ENCODE measurements at regions not wholly inside any gene's neighbourhood (a gene's known extent, or its start where the extent isn't known, plus 50 kb on each side); places are given as distances from the start of the nearest gene placed in this dataset.
A peak's percentile ranks its signal among the peaks of the same experiment; 100 is the strongest.

- Histone ChIP-seq H3K9me3 (no peaks in the 10 kb centered on the region), H3K4me3 (no peak overlapping the region), H3K36me3 (no peaks in the 10 kb centered on the region), H3K27ac (no peak overlapping the region), H3K4me1 (ENCODE audit: control insufficient read depth in 1 of 2, low read depth in 2 of 2) (no peaks in the 10 kb centered on the region), H3K27me3 (replicated peaks; ENCODE audit: insufficient read depth) (no peaks in the 10 kb centered on the region)
- TF ChIP-seq, protein P1, sequence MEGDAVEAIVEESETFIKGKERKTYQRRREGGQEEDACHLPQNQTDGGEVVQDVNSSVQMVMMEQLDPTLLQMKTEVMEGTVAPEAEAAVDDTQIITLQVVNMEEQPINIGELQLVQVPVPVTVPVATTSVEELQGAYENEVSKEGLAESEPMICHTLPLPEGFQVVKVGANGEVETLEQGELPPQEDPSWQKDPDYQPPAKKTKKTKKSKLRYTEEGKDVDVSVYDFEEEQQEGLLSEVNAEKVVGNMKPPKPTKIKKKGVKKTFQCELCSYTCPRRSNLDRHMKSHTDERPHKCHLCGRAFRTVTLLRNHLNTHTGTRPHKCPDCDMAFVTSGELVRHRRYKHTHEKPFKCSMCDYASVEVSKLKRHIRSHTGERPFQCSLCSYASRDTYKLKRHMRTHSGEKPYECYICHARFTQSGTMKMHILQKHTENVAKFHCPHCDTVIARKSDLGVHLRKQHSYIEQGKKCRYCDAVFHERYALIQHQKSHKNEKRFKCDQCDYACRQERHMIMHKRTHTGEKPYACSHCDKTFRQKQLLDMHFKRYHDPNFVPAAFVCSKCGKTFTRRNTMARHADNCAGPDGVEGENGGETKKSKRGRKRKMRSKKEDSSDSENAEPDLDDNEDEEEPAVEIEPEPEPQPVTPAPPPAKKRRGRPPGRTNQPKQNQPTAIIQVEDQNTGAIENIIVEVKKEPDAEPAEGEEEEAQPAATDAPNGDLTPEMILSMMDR (IDR thresholded peaks at IDR 0.05): no peak
- ATAC-seq (ENCODE audit: insufficient number of reproducible peaks, low FRiP score, low read depth) (no peak), DNase-seq (ENCODE audit: low spot score) (no peak)
These were observed 64.6 kb upstream of the ACKR3 start for GRCh38 chr2:236505041-236505440.

- ATAC-seq (ENCODE audit: insufficient number of reproducible peaks, low FRiP score, low read depth) (no peak), DNase-seq (ENCODE audit: low spot score) (no peak)
- H3K27me3 ChIP-seq (replicated peaks; ENCODE audit: insufficient read depth): no peaks in the 10 kb centered on the region
- no peaks in the 10 kb centered on the region for H3K36me3 ChIP-seq
- H3K4me3 ChIP-seq: no peak overlapping the region
- no peak overlapping the region for H3K27ac ChIP-seq
- H3K4me1 ChIP-seq (ENCODE audit: control insufficient read depth in 1 of 2, low read depth in 2 of 2): no peaks in the 10 kb centered on the region
- no peaks in the 10 kb centered on the region for H3K9me3 ChIP-seq
- TF ChIP-seq, protein P1 (IDR thresholded peaks at IDR 0.05): no peak
These were observed 64.0 kb upstream of the ACKR3 start for GRCh38 chr2:236505648-236506047.

DNA sequence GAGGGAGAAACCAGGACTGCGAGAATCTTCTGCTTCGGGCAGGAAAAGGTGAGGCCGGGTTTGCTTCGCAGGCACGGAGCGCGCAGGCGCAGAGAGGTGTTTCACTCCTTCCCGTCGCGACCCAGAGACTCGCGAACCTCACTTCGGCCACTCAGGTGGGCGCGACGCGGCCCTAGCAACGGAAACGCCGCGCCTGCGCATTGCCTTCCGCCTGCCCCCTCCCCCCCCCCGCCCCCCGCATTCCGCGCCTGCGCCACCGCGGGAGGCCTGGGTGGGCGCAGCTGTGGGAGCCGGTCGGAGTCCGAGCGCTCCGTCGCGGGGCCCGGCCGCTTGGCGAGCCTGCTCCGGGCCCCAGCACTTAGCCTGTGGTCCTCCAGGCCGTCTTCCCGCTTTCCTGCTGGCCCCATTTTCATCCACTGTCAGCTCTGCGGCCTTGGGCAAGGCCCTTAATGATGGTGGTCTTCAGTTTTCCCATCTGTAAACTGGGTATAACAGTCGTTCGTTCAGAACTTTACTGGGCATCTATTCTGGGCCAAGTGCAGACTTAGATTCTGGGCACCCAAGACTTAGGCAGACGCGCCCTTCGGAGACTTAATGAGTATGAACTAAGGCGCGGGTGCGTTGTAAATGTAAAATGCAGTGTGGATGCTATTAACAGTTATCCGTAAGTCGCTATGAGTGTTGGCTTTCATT, 62.1 kb upstream of the ACKR3 start:
- H3K36me3 ChIP-seq: no peaks in the 10 kb centered on the region
- no peaks in the 10 kb centered on the region for H3K27me3 ChIP-seq (replicated peaks; ENCODE audit: insufficient read depth)
- no peak overlapping the region for H3K27ac ChIP-seq
- no peaks in the 10 kb centered on the region for H3K9me3 ChIP-seq
- no peak for ATAC-seq (ENCODE audit: insufficient number of reproducible peaks, low FRiP score, low read depth)
- DNase-seq (ENCODE audit: low spot score): no peak
- peak overlapping the region; percentile 72 for H3K4me3 ChIP-seq
- TF ChIP-seq, protein P1 (IDR thresholded peaks at IDR 0.05): no peak
- H3K4me1 ChIP-seq (ENCODE audit: control insufficient read depth in 1 of 2, low read depth in 2 of 2): no peaks in the 10 kb centered on the region

- TF ChIP-seq, protein P1 (IDR thresholded peaks at IDR 0.05): no peak
- H3K9me3 ChIP-seq: no peaks in the 10 kb centered on the region
- DNase-seq (ENCODE audit: low spot score) (no peak), ATAC-seq (ENCODE audit: insufficient number of reproducible peaks, low FRiP score, low read depth) (no peak)
- no peak overlapping the region for H3K27ac ChIP-seq
- no peaks in the 10 kb centered on the region for H3K4me1 ChIP-seq (ENCODE audit: control insufficient read depth in 1 of 2, low read depth in 2 of 2)
- no peaks in the 10 kb centered on the region for H3K36me3 ChIP-seq
- H3K27me3 ChIP-seq (replicated peaks; ENCODE audit: insufficient read depth): no peaks in the 10 kb centered on the region
- no peak overlapping the region for H3K4me3 ChIP-seq
These were observed 61.2 kb upstream of the ACKR3 start for GRCh38 chr2:236508466-236508865.

- Histone ChIP-seq H3K4me1 (ENCODE audit: control insufficient read depth in 1 of 2, low read depth in 2 of 2) (no peaks in the 10 kb centered on the region), H3K36me3 (no peaks in the 10 kb centered on the region), H3K4me3 (no peak overlapping the region), H3K27ac (no peak overlapping the region), H3K9me3 (no peaks in the 10 kb centered on the region), H3K27me3 (replicated peaks; ENCODE audit: insufficient read depth) (no peaks in the 10 kb centered on the region)
- DNase-seq (ENCODE audit: low spot score) (no peak), ATAC-seq (ENCODE audit: insufficient number of reproducible peaks, low FRiP score, low read depth) (no peak)
- TF ChIP-seq, protein P1 (IDR thresholded peaks at IDR 0.05): no peak
These were observed 59.6 kb upstream of the ACKR3 start for GRCh38 chr2:236510034-236510433.
